GM12891 (cell line): ENCODE measurements at regions not wholly inside any gene's neighbourhood (a gene's known extent, or its start where the extent isn't known, plus 50 kb on each side); places are given as distances from the start of the nearest gene placed in this dataset.

Experiments used
- DNase-seq: peaks from one replicate; pipeline ENCODE4 v3.0.0; 2011; ENCODE audit warnings: low spot score; ENCODE audit not compliant: insufficient read length
- FAIRE-seq: peaks from 2 replicates; lab custom pipeline; 2011; peaks lifted over from hg19 to GRCh38; lab: Jason Lieb, UNC
- PAX5 ChIP-seq: IDR thresholded peaks from 2 replicates; pipeline ENCODE4 v1.6.1; 2011; ENCODE audit warnings: low read length, moderate library complexity, mild to moderate bottlenecking; ENCODE audit not compliant: insufficient read depth, severe bottlenecking
- POLR2A ChIP-seq: IDR thresholded peaks from 2 replicates; pipeline ENCODE4 v1.6.1; 2011; ENCODE audit warnings: low read depth, low read length, control low read depth
- POLR2AphosphoS5 ChIP-seq: IDR thresholded peaks from 2 replicates; pipeline ENCODE4 v1.6.1; 2011; ENCODE audit warnings: low read depth, low read length, control low read depth
- POU2F2 ChIP-seq: IDR thresholded peaks from 2 replicates; pipeline ENCODE4 v1.6.1; 2011; ENCODE audit warnings: low read depth, mild to moderate bottlenecking, control low read depth, low read length, moderate library complexity
- SPI1 ChIP-seq: IDR thresholded peaks from 2 replicates; pipeline ENCODE4 v1.6.1; 2011; ENCODE audit warnings: low read depth, low read length, control low read depth
- TAF1 ChIP-seq: IDR thresholded peaks from 2 replicates; pipeline ENCODE4 v1.6.1; 2011; ENCODE audit warnings: low read depth, low read length, control low read depth

DNA sequence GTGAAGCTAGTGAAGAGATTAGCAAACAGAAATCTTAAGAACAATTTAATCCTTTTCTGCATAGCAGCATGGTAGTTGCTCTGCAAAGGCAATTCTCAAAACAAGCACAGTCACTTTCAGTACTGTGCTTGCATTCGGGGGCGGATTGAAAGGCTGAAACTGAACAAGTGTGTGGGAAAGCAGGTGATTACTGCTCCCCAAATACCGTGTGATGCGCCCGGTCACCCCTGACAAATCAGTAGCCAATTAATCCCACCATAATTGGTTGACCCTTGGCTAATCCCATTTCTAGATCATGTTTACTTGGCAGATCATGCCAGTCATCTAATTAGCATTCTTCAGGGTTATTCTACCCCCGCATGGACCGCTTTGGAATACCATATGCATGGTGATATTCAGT lies 76.5 kb upstream of the ADRB1 start:
- TF ChIP-seq POLR2A (no peak), TAF1 (no peak), POU2F2 (0 out of 2 replicates have a peak, but pooled peaks have one; percentile 20), SPI1 (no peak), POLR2AphosphoS5 (no peak)
- no peak for DNase-seq
- peak; percentile 98 for FAIRE-seq

DNA sequence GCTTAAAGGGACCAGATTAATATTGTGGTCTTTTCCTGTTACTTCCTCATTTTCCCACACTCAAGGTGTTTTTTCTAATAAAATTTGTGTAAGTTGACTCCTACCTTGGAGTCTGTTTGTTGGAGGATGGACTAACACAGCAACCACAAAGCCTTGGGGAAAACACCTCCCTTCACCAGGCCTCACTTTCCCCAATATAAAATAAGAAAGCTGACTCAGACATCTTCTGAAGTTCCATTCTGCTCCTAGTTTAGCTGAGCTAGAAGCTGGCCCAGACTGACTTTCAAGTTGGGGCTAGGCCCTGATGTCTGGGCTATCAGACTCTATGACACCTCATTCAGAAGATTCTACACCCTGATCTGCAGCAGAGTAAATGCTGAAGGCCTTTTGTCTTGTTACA lies 73.0 kb upstream of the ADRB1 start:
- no peak for TF ChIP-seq TAF1
- TF ChIP-seq POLR2A: no peak
- no peak for TF ChIP-seq POLR2AphosphoS5
- TF ChIP-seq POU2F2: no peak
- TF ChIP-seq PAX5: no peak
- TF ChIP-seq SPI1: no peak
- DNase-seq (no peak), FAIRE-seq (peak; percentile 26)

DNA sequence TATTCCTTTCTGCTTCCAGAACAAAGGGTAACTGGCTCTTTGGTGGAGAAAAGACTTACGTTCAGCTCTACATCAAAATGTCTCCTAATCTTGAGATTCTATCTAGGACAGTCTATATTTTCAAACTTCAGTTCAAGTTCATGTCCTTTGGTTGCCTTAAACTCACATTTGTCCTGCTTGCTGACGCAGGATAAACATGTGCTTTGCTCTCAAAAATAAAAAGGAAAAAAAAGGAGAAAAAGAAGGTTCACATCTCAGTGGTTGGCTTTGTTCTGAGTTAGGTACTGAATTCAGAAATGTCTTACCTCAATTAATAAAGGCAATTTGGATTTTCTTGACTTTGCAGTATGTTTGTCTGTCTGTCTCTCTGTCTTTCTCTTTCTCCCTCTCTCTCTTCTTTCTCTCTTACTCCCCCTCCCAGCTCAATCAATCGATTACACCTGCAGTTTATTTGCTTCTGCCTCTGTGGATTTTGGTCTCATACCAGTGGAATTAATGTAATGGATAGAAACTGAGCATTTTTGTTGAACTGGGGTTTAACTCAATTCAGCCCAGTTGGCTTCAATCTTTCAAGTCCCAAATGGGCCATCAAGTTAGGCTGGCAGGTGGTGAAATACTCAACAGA lies 72.2 kb upstream of the ADRB1 start:
- DNase-seq (no peak), FAIRE-seq (no peak)
- TF ChIP-seq TAF1: no peak
- TF ChIP-seq PAX5: no peak
- no peak for TF ChIP-seq POLR2AphosphoS5

DNA sequence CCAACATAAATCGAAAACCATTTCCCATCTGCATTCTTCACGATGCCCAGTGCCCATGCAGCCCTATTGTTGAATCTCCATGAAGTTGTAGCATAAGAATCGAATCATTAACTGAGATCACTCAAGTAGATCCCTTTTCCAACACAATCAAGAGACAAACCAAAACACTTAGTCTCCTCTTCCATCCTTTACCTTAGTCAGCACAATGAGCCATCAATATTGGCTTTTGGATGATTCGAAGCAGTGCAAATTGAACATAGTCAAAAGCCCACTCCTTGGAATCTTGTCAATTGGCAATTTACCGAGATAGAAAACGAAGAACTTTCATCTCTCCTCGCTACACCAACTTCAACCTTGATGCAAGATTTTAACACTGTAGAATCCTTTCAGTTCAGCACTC lies 66.5 kb upstream of the ADRB1 start:
- TF ChIP-seq POLR2A (no peak), POU2F2 (no peak), SPI1 (no peak), TAF1 (no peak), POLR2AphosphoS5 (no peak), PAX5 (no peak)
- FAIRE-seq (no peak), DNase-seq (no peak)

DNA sequence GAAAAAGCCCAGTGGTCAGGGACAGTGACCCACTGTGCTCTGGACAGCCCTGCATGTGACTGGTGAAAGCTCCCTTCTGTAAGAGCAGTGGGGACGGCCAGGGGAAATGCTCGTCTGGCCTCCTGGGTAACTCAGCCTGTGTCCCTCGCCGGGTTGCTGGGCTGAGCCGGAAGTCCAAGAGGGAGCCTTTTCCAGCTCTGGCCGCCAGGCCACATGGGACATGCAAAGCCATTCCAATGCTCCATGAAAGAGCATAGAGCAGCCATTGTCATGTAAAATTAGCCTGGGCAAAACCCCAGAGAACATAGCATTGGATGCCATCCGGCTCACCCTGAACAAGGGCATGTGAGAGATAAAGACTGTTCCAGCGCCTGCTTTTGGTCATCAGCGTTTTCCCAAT lies 64.9 kb upstream of the ADRB1 start:
- no peak for FAIRE-seq
- DNase-seq: no peak
- TF ChIP-seq POLR2AphosphoS5: no peak
- TF ChIP-seq SPI1: no peak
- TF ChIP-seq POLR2A: no peak

DNA sequence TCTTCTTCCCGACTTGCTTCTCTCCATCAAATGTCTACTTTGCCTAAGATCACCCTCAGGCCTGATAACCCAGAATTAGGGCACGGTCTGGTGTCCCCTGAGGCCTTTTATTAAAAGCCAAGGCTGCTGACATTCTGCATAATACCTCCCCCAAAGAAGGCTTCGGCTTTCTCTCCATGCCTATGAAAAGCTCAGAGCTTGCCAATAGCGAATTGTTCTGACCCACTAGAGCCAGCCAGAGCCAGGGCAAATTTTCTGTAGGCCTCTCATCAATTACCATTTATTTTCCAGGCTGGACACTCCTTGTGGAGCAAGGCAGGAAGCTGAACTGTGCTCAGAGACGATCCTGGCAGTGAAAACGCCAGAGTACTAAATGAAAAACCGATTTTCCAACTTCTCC lies 64.3 kb upstream of the ADRB1 start:
- DNase-seq: no peak
- no peak for TF ChIP-seq POLR2A
- TF ChIP-seq POU2F2: no peak
- no peak for FAIRE-seq

DNA sequence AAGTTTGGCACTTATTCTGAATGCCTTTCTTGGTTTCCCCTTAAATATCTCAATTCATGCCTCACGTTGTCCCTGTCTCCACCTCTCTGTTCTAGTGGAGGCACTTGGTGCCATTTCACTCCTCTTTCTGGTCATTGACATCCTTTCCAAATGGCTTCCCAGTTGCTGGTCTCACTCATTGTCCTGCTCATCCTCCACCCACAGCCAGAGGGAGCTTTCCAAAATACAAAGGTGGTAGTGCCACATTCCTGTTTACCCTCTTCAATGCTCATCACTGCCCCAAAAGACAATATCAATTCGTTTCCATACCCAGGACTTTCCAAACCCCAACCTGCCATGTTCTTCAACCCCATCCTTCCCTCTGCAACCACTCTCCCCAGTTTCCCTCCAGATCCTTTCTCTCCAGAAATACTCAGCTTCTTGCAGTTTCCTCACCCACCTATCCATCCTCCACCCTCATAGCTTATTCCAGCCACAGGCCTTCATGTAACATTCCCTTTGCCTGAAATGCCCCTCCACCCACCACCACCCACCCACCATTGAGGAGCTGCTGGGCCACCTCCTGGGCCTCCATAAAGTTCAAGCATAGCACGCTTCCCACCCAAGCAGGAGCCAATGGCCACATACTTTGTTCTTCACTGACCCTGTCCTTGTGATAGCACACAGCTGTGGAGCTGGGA lies 63.1 kb upstream of the ADRB1 start:
- DNase-seq (no peak), FAIRE-seq (peak; percentile 70)
- TF ChIP-seq SPI1 (no peak), PAX5 (no peak), POLR2AphosphoS5 (no peak), POLR2A (no peak), POU2F2 (no peak), TAF1 (no peak)

DNA sequence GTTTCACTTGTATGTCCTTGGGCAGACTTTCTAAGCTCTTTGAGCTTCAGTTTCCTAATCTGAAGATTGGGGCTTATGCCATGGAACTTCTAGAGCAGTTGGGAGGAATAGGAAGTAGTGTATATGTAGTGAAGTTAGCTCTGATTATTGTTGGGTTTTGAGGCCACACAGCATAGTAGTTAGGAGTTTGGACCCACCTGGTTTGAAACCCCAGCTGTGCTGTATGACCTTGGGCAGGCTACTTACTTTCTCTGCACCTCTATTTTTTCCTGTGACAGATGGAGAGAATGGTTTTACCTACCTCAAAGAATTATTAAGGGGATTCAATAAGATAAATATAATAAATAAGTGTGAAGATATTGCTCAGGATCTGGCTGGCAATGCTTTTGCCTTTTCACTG lies 61.4 kb upstream of the ADRB1 start:
- TF ChIP-seq PAX5 (no peak), POLR2A (no peak), TAF1 (no peak), POLR2AphosphoS5 (no peak), POU2F2 (no peak)
- FAIRE-seq: peak; percentile 66
- no peak for DNase-seq

DNA sequence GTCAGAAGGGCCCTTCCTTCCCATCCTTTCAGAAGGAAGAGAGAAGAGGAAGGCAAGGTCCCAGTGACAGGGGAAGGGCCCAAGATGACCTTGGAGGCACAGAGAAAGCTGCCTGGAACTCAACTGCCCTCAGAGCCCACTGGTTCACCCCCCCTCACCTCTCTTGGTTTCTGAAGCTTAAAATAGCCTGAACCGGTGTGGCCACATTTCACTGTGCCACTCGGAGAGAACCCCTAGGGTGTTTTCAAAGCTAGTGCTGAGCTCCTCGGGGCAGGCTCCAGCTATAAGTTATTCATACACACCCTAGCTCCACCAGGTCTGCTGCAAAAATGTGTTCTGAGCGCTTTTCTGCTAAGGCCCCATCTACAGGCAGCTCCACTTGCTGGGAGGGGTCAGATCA lies 60.9 kb upstream of the ADRB1 start:
- no peak for DNase-seq
- peak; percentile 6; the same call in 1 of the 2 replicates for TF ChIP-seq POU2F2
- 0 out of 2 replicates have a peak, but pooled peaks have one; percentile 2 for TF ChIP-seq SPI1
- no peak for TF ChIP-seq POLR2AphosphoS5
- TF ChIP-seq PAX5: no peak
- no peak for TF ChIP-seq TAF1
- FAIRE-seq: peak; percentile 67

DNA sequence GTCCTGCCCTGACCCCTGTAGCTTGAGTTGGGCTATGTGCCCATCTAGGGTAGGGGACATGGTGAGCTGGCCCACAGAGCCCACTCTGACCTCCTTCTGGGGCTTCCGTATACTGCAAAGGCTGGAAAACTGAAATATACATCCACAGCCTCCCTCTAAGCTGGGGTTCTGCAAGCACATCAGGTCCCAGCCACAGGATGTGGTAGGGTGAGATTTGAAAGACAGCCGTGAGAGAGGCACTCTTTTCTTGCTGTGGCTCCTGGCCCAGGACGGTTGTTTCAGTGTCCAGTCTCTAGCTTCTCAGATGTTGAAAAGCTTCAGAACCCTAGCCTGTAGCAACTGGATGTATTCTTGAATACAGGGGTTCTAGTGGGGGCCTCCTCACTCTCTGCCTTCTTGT lies 60.1 kb upstream of the ADRB1 start:
- no peak for TF ChIP-seq POU2F2
- TF ChIP-seq TAF1: no peak
- no peak for TF ChIP-seq SPI1
- no peak for TF ChIP-seq POLR2A
- TF ChIP-seq PAX5: no peak
- TF ChIP-seq POLR2AphosphoS5: no peak
- no peak for FAIRE-seq
- DNase-seq: no peak

DNA sequence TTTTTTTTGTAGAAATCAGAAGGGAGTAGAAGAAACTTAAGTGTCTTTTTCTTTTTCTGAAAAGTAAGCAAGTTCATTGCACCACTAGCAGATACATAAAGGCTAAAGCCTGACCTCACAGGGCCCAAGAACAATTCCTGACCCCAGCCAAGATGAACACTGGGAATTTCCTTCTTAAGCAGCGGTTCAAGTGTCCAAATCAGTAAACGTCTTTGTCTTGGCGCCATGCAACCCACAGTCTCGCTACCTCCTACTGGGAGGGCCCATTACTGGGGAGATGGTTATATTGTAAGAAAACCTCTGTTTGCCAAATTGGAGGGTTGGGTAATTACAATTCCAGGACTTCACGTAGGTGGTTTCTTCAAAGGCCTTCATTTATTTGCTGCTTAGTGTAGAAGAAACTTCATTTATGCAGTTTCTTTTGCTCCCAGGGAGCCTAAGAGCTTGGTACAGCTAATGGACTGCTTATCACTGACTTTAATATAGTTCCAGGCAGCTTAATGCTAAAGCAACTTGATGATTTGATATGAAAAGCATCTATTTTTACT lies 58.3 kb upstream of the ADRB1 start:
- DNase-seq (no peak), FAIRE-seq (no peak)
- TF ChIP-seq TAF1: no peak
- no peak for TF ChIP-seq POLR2AphosphoS5
- no peak for TF ChIP-seq POU2F2
- TF ChIP-seq SPI1: no peak
- no peak for TF ChIP-seq POLR2A
- TF ChIP-seq PAX5: no peak
